ENCODE measurements at regions not wholly inside any gene's neighbourhood (a gene's known extent, or its start where the extent isn't known, plus 50 kb on each side); places are given as distances from the start of the nearest gene placed in this dataset.

- Histone ChIP-seq H3F3A (ENCODE audit: insufficient read depth, low read depth) (no peaks in the 10 kb centered on the region), H3K4me1 (replicated peaks; ENCODE audit: insufficient read depth) (no peaks in the 10 kb centered on the region), H3K27me3 (ENCODE audit: insufficient read depth, low read depth) (no peaks in the 10 kb centered on the region), H2AFZ (no peak overlapping the region), H3K36me3 (ENCODE audit: low read depth) (no peaks in the 10 kb centered on the region), H3K79me2 (ENCODE audit: low read depth) (no peaks in the 10 kb centered on the region), H3K4me2 (no peak overlapping the region), H3K4me3 (no peak overlapping the region), H3K9me2 (ENCODE audit: insufficient read depth) (no peaks in the 10 kb centered on the region), H3K27ac (no peak overlapping the region), H4K20me1 (ENCODE audit: insufficient read depth) (no peaks in the 10 kb centered on the region), H3K9me3 (ENCODE audit: insufficient read depth, low read depth) (no peaks in the 10 kb centered on the region)
- no TSS peak for BruUV-seq (replicated peaks)
- intact Hi-C loops (cut with micrococcal nuclease; ENCODE audit: unreplicated experiment), result no loop called here
- CTCF ChIA-PET, result no interaction called here
- no peak for DNase-seq
- POLR2A ChIA-PET (ENCODE audit: unreplicated experiment), result no interaction called here
- TF ChIP-seq CTCF (conservative IDR thresholded peaks at IDR 0.05) (no peak), EZH2 (IDR thresholded peaks at IDR 0.05; ENCODE audit: low read depth) (no peak)
Measured at GRCh38 chr9:6073731-6074130, 58.3 kb upstream of the RANBP6 start.

- Histone ChIP-seq H3K9me3 (ENCODE audit: insufficient read depth, low read depth) (no peaks in the 10 kb centered on the region), H3K27ac (no peak overlapping the region), H3F3A (ENCODE audit: insufficient read depth, low read depth) (no peaks in the 10 kb centered on the region), H3K36me3 (ENCODE audit: low read depth) (no peaks in the 10 kb centered on the region), H3K27me3 (ENCODE audit: insufficient read depth, low read depth) (no peaks in the 10 kb centered on the region), H4K20me1 (ENCODE audit: insufficient read depth) (no peaks in the 10 kb centered on the region), H3K4me1 (replicated peaks; ENCODE audit: insufficient read depth) (no peaks in the 10 kb centered on the region), H3K9me2 (ENCODE audit: insufficient read depth) (no peaks in the 10 kb centered on the region), H3K4me3 (no peak overlapping the region), H3K4me2 (no peak overlapping the region), H3K79me2 (ENCODE audit: low read depth) (no peaks in the 10 kb centered on the region), H2AFZ (no peak overlapping the region)
- BruUV-seq (replicated peaks), result no TSS peak
- intact Hi-C loops (cut with micrococcal nuclease; ENCODE audit: unreplicated experiment), result no loop called here
- DNase-seq, result no peak
- CTCF ChIA-PET, result no interaction called here
- POLR2A ChIA-PET (ENCODE audit: unreplicated experiment), result no interaction called here
- TF ChIP-seq EZH2 (IDR thresholded peaks at IDR 0.05; ENCODE audit: low read depth), result no peak
- TF ChIP-seq CTCF (conservative IDR thresholded peaks at IDR 0.05), result no peak
Measured at GRCh38 chr9:6072865-6073264, 57.4 kb upstream of the RANBP6 start.

GRCh38 chr9:6072453-6072852 is 57.0 kb upstream of the RANBP6 start:
- no peak for DNase-seq
- no peaks in the 10 kb centered on the region for H3K79me2 ChIP-seq (ENCODE audit: low read depth)
- BruUV-seq (replicated peaks), result no TSS peak
- no peak overlapping the region for H3K4me3 ChIP-seq
- no peaks in the 10 kb centered on the region for H3K36me3 ChIP-seq (ENCODE audit: low read depth)
- ChIA-PET CTCF (no interaction called here), POLR2A (ENCODE audit: unreplicated experiment) (no interaction called here)
- H3K27ac ChIP-seq, result no peak overlapping the region
- no peaks in the 10 kb centered on the region for H3K27me3 ChIP-seq (ENCODE audit: insufficient read depth, low read depth)
- no peaks in the 10 kb centered on the region for H4K20me1 ChIP-seq (ENCODE audit: insufficient read depth)
- TF ChIP-seq EZH2 (IDR thresholded peaks at IDR 0.05; ENCODE audit: low read depth) (no peak), CTCF (conservative IDR thresholded peaks at IDR 0.05) (no peak)
- no peaks in the 10 kb centered on the region for H3K9me3 ChIP-seq (ENCODE audit: insufficient read depth, low read depth)
- no peak overlapping the region for H3K4me2 ChIP-seq
- no peaks in the 10 kb centered on the region for H3K9me2 ChIP-seq (ENCODE audit: insufficient read depth)
- H3K4me1 ChIP-seq (replicated peaks; ENCODE audit: insufficient read depth), result no peaks in the 10 kb centered on the region
- H2AFZ ChIP-seq, result no peak overlapping the region
- intact Hi-C loops (cut with micrococcal nuclease; ENCODE audit: unreplicated experiment), result no loop called here
- H3F3A ChIP-seq (ENCODE audit: insufficient read depth, low read depth), result no peaks in the 10 kb centered on the region
